HuH-7 (cell line): ENCODE measurements at regions not wholly inside any gene's neighbourhood (a gene's known extent, or its start where the extent isn't known, plus 50 kb on each side); places are given as distances from the start of the nearest gene placed in this dataset.

Experiments
- DNase-seq: peaks from one replicate; pipeline ENCODE4 v3.0.0; 2011; ENCODE audit warnings: low spot score

- DNase-seq: no peak
Observed at GRCh38 chr13:108360139-108360538, 90.6 kb downstream of the TNFSF13B start.

- no peak for DNase-seq
Observed at GRCh38 chr13:108361769-108362168, 92.3 kb downstream of the TNFSF13B start.

- no peak for DNase-seq
Observed at GRCh38 chr13:108363666-108364065, 94.1 kb downstream of the TNFSF13B start.

- DNase-seq: no peak
Observed at GRCh38 chr13:108365255-108365654, 95.7 kb downstream of the TNFSF13B start.

GRCh38 chr13:108368250-108368905 is 98.9 kb downstream of the TNFSF13B start:
- DNase-seq: no peak

- DNase-seq: no peak
Observed at GRCh38 chr13:108369412-108369811, 99.9 kb downstream of the TNFSF13B start.

GRCh38 chr13:108375034-108375433 is 105.5 kb downstream of the TNFSF13B start:
- DNase-seq: no peak

- no peak for DNase-seq
Observed at GRCh38 chr13:108375772-108376171, 106.3 kb downstream of the TNFSF13B start.

GRCh38 chr13:108376308-108376707 is 106.8 kb downstream of the TNFSF13B start:
- DNase-seq: no peak

GRCh38 chr13:108377646-108378206 is 108.2 kb downstream of the TNFSF13B start:
- no peak for DNase-seq

- no peak for DNase-seq
Observed at GRCh38 chr13:108383667-108384066, 114.1 kb downstream of the TNFSF13B start.

- DNase-seq: no peak
Observed at GRCh38 chr13:108387156-108387555, 117.6 kb downstream of the TNFSF13B start.

- no peak for DNase-seq
Observed at GRCh38 chr13:108402850-108403249, 133.3 kb downstream of the TNFSF13B start.

- DNase-seq: no peak
Observed at GRCh38 chr13:108407495-108407894, 138.0 kb downstream of the TNFSF13B start.

GRCh38 chr13:108408672-108409071 is 139.2 kb downstream of the TNFSF13B start:
- no peak for DNase-seq

- no peak for DNase-seq
Observed at GRCh38 chr13:108409730-108410129, 140.2 kb downstream of the TNFSF13B start.

GRCh38 chr13:108419768-108420167 is 150.2 kb downstream of the TNFSF13B start:
- no peak for DNase-seq

- no peak for DNase-seq
Observed at GRCh38 chr13:108425056-108425455, 155.5 kb downstream of the TNFSF13B start.

GRCh38 chr13:108426893-108427292 is 157.4 kb downstream of the TNFSF13B start:
- no peak for DNase-seq

- no peak for DNase-seq
Observed at GRCh38 chr13:108427355-108427754, 157.8 kb downstream of the TNFSF13B start.

GRCh38 chr13:108428691-108429090 is 159.2 kb downstream of the TNFSF13B start:
- DNase-seq: no peak

GRCh38 chr13:108433976-108434755 is 164.6 kb downstream of the TNFSF13B start:
- no peak for DNase-seq
